GM21447 (cell line): ENCODE measurements at regions not wholly inside any gene's neighbourhood (a gene's known extent, or its start where the extent isn't known, plus 50 kb on each side); places are given as distances from the start of the nearest gene placed in this dataset.

Experiments used
- ATAC-seq: cut with Tn5 transposase; IDR thresholded peaks from one replicate; pipeline ENCODE4 v1.9.1; 2021; ENCODE audit not compliant: unreplicated experiment

- no peak for ATAC-seq
These were observed 215.7 kb downstream of the CDC5L start for GRCh38 chr6:44603044-44603686.

- no peak for ATAC-seq
These were observed 219.0 kb downstream of the CDC5L start for GRCh38 chr6:44606504-44606903.

GRCh38 chr6:44606976-44607375 is 219.5 kb downstream of the CDC5L start:
- no peak for ATAC-seq

GRCh38 chr6:44608175-44608574 is 220.7 kb downstream of the CDC5L start:
- ATAC-seq = no peak

DNA sequence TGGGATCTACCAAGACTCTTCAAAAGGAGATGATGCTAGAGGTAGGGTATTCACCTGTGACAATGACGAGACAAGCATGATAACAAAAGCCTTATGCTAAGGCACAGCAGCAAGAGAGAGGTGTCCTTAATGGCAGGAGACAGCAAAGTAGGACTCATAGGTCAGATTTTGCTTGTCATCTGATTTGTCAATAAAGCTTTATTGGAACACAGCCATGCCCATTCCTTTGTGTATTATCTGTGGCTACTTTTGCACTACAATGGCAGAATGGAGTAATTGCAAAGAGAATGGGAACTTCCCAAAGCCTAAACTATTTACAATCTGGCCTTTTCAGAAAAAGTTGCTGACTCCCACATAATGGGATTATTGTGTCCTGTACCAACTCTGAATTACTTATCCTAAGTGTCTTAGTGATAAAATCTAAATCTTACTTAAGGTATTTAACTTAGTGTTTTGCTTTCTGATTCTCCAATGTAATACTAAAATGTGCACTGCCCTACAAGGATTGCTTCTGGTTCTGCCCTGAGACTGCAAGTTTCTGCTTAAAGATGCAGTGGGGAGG is 221.6 kb downstream of the CDC5L start:
- ATAC-seq = no peak

- ATAC-seq = no peak
These were observed 226.9 kb downstream of the CDC5L start for GRCh38 chr6:44614396-44614795.

DNA sequence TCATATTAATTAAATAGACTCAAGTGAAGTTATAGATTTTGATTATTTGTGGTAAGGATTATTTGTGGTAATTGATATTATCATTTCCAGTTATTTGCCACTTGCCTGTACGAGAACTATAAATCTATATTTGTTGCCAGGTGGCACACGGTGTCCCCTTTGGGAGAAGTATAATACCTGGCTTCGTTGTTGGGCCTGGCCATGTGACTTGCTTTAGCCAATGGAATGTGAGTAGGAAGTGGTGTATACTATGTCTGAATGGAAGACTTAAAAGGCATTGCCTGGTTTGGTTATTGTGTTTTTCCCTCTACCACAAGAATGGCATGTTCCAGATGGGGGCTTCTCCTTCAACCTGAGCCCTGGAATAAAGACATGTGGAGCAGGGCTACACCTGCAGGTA is 228.1 kb downstream of the CDC5L start:
- ATAC-seq = no peak

DNA sequence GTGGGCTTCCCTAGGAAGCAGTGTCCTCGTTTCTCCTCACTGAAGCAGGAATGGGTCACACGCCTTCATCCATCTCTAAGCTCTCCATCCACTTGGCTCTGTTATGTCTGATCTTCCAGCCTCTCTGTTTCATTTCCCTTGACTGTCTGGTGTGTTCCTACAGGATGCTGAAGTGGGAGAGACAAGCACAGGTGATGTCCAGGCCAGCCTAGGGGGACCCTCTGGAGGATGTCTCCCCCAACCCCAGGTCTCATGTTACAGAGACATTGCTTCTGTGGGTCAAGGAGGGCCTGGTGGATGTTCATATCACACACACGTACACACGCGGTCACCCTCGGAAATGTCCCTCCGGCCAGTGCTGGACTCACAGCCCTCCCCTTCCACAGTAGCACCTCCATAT is 229.9 kb downstream of the CDC5L start:
- ATAC-seq = no peak

- no peak for ATAC-seq
These were observed 230.9 kb downstream of the CDC5L start for GRCh38 chr6:44618371-44618770.

DNA sequence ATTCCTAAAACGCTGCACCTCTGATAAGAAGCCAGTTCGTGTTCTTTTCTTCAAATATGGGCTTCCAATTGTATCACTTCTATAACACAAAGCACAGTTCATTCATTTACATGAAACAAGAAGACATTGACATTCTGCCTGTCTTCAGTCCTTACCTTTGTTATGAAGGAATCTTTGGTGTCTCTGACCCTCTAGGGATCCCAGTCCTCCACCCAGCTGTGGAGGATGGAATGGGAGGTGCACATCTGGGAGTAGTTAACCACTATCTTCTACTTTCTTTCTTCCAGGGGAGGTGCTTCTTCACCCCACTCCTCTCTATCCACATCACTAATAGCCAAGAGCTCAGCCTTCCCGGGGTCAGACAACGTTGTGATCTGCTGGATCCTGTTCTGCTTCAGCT is 233.4 kb downstream of the CDC5L start:
- ATAC-seq = no peak

DNA sequence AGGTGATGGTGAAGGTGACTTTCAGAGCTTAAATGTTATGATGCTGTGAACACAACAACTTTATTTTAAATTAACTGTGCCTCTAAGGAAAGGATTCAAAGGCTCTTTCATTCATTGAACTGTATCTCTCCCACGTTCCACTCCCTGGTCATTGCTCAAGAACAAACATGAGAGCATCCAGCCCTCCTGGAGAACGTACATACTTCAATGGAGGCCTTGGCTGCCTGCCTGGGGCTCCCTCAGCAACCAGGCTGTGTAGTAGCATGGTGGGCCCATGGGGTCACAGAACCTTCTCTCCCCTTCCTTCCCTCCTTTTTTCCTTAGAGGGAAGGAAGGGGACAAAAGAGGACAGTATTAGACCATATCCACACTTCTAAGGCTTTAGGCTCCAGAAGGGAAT is 234.3 kb downstream of the CDC5L start:
- no peak for ATAC-seq

- ATAC-seq = no peak
These were observed 235.0 kb downstream of the CDC5L start for GRCh38 chr6:44622555-44622954.

DNA sequence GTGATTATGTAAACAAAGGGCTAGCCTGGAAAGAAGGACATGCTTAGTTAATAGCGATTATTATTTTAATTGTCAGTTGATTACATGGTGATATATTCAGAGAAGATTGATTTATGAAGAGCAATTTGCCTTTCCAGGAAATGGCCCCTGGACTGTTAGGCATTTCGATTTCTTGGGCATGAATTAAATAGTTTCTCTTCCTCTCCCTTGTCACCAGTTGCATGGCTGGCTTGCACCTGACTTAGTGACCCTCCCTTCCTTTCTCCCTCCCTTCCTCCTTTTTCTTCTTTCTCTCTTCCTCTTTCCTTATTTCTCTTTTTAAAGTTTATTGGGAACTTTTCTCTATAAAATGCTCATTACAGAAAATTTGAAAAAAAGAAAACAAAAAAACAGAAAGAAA is 235.4 kb downstream of the CDC5L start:
- no peak for ATAC-seq

DNA sequence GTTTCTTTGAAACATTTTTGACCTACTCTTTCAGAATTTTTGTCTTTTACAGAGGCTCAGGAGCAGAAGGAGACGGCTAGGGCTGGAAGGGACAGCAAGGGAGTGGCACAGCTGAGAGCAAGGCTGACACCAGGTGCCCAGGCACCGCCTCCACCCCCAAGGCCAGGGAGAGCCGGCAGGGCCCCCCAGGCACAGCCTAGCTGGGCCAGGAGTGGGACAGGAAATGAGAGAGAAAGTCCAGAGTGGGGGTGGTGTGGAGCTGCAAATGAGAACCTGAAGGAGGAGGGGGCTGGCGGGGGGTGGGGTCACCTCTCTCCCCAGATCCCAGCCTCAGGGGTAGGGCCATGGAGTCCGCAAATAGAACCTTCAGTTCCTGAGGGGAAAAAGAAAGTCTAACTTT is 236.7 kb downstream of the CDC5L start:
- ATAC-seq = no peak

- ATAC-seq = no peak
These were observed 237.5 kb downstream of the CDC5L start for GRCh38 chr6:44624936-44625573.

DNA sequence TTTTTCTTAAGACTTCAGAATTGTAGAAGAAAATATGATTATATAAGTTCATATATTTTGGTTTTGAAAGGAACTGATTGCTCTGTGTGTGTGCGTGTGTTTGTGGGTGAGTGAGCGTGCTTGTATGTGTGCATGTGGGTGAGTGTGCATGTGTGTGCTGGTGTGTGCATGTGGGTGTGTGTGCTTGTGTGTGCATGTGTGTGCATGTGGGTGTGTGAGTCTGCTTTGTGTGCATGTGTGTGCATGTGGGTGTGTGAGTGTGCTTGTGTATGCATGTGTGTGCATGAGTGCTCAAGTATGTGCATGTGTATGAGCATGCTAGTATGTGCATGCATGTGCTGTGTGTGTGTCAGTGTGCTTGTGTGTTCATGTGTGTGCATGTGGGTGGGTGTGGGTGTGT is 238.5 kb downstream of the CDC5L start:
- no peak for ATAC-seq

DNA sequence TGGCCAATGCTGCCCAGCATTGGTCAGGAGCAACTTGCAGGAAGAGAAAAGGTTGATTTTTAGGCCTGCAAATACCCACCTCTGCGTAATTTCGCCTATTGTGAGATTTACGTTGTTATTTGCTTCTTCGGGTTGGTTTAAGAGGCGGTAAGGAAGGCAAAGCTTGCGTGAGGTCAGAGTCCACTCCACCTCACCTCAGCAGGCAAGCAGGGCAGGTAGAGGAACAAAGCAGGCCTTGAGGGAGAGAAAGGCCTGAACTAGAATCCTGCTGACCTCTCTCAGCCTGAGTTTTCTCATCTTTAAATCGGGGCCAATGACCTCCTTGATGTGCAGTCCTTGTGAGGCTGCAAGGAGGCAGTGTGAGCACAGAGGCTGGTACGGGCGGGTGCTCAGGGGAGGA is 239.1 kb downstream of the CDC5L start:
- no peak for ATAC-seq

- no peak for ATAC-seq
These were observed 239.8 kb downstream of the CDC5L start for GRCh38 chr6:44627091-44627882.

DNA sequence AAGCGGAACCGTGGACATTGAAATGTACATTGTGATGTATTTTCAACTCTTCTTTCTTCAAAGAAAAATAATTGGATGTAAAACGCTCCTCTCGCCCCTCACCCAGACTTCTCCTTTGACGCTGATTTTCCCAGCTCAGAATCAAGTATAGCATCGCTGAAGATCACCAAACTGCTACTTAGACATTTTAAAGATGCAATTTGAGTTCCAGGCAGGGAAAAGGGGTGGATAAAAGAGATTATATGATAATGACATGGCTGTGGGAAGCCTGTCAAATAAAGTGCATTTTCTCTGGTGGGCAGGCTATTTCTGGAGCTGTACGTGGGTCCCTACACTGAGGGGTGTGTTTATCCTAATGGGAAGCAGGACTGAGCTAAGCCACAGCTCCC is 240.4 kb downstream of the CDC5L start:
- no peak for ATAC-seq

GRCh38 chr6:44628347-44628746 is 240.8 kb downstream of the CDC5L start:
- ATAC-seq = no peak

DNA sequence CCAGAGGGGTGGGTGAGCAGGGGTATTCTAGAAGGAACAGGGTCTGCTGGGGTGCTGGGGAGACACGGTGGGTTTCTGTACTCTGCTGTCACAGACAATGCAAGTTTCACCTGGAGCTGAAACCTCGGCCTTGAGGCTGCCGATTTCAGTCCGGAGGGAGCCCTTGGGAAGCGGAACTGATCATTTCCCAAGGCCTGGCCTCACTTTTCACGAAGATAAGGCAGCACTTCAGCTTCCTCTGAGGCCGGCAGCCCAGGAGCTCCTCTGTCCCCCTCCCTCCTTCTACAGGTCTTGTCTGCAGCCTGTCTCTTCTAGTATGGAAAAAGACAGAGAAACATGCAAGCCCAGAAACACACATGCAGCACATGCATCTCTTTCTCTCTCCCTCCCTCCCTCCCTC is 242.1 kb downstream of the CDC5L start:
- no peak for ATAC-seq
